IPS-15b (cell line): ENCODE measurements at regions not wholly inside any gene's neighbourhood (a gene's known extent, or its start where the extent isn't known, plus 50 kb on each side); places are given as distances from the start of the nearest gene placed in this dataset.

Source experiments
- H3K27me3 ChIP-seq: one replicate; pipeline ENCODE4 v1.6.1; 2013; ENCODE audit warnings: low read length; ENCODE audit not compliant: control insufficient read depth, insufficient read depth
- H3K36me3 ChIP-seq: one replicate; pipeline ENCODE4 v1.6.1; 2013; ENCODE audit warnings: low read length; ENCODE audit not compliant: control insufficient read depth, insufficient read depth
- H3K4me1 ChIP-seq: one replicate; pipeline ENCODE4 v1.6.1; 2013; ENCODE audit warnings: mild to moderate bottlenecking, low read length; ENCODE audit not compliant: control insufficient read depth, insufficient read depth
- H3K4me3 ChIP-seq: one replicate; pipeline ENCODE4 v1.5.1; 2013; ENCODE audit warnings: low read depth, low read length
- H3K9ac ChIP-seq: one replicate; pipeline ENCODE4 v1.6.1; 2013; ENCODE audit warnings: low read depth, mild to moderate bottlenecking, low read length
- H3K9me3 ChIP-seq: one replicate; pipeline ENCODE4 v1.6.1; 2013; ENCODE audit warnings: mild to moderate bottlenecking, low read length; ENCODE audit not compliant: control insufficient read depth, insufficient read depth

- H3K4me1 ChIP-seq = no peaks in the 10 kb centered on the region
- no peak overlapping the region for H3K9ac ChIP-seq
- H3K27me3 ChIP-seq = no peaks in the 10 kb centered on the region
- H3K9me3 ChIP-seq = no peaks in the 10 kb centered on the region
- no peaks in the 10 kb centered on the region for H3K36me3 ChIP-seq
- H3K4me3 ChIP-seq = no peak overlapping the region
Observed at GRCh38 chr6:135637701-135638100, 140.2 kb upstream of the AHI1 start.

GRCh38 chr6:135638108-135638507, 140.6 kb upstream of the AHI1 start:
- Histone ChIP-seq H3K27me3 (no peaks in the 10 kb centered on the region), H3K36me3 (no peaks in the 10 kb centered on the region), H3K4me3 (no peak overlapping the region), H3K9me3 (no peaks in the 10 kb centered on the region), H3K9ac (no peak overlapping the region), H3K4me1 (no peaks in the 10 kb centered on the region)

GRCh38 chr6:135640048-135640447, 142.5 kb upstream of the AHI1 start:
- Histone ChIP-seq H3K9ac (no peak overlapping the region), H3K4me3 (no peak overlapping the region), H3K4me1 (no peaks in the 10 kb centered on the region), H3K36me3 (no peaks in the 10 kb centered on the region), H3K9me3 (no peaks in the 10 kb centered on the region), H3K27me3 (no peaks in the 10 kb centered on the region)

- Histone ChIP-seq H3K9me3 (no peaks in the 10 kb centered on the region), H3K27me3 (no peaks in the 10 kb centered on the region), H3K4me1 (no peaks in the 10 kb centered on the region), H3K36me3 (no peaks in the 10 kb centered on the region), H3K4me3 (no peak overlapping the region), H3K9ac (no peak overlapping the region)
Observed at GRCh38 chr6:135640449-135641111, 143.0 kb upstream of the AHI1 start.

GRCh38 chr6:135642912-135643311, 145.4 kb upstream of the AHI1 start:
- Histone ChIP-seq H3K36me3 (no peaks in the 10 kb centered on the region), H3K4me1 (no peaks in the 10 kb centered on the region), H3K9ac (no peak overlapping the region), H3K27me3 (no peaks in the 10 kb centered on the region), H3K4me3 (no peak overlapping the region), H3K9me3 (no peaks in the 10 kb centered on the region)

- Histone ChIP-seq H3K4me1 (no peaks in the 10 kb centered on the region), H3K4me3 (no peak overlapping the region), H3K36me3 (no peaks in the 10 kb centered on the region), H3K27me3 (no peaks in the 10 kb centered on the region), H3K9ac (no peak overlapping the region), H3K9me3 (no peaks in the 10 kb centered on the region)
Observed at GRCh38 chr6:135644394-135644793, 146.9 kb upstream of the AHI1 start.

GRCh38 chr6:135647521-135647920, 150.0 kb upstream of the AHI1 start:
- Histone ChIP-seq H3K9ac (no peak overlapping the region), H3K27me3 (no peaks in the 10 kb centered on the region), H3K4me1 (no peaks in the 10 kb centered on the region), H3K36me3 (no peaks in the 10 kb centered on the region), H3K9me3 (no peaks in the 10 kb centered on the region), H3K4me3 (no peak overlapping the region)

- no peaks in the 10 kb centered on the region for H3K9me3 ChIP-seq
- H3K4me1 ChIP-seq = no peaks in the 10 kb centered on the region
- H3K27me3 ChIP-seq = no peaks in the 10 kb centered on the region
- H3K4me3 ChIP-seq = no peak overlapping the region
- no peak overlapping the region for H3K9ac ChIP-seq
- H3K36me3 ChIP-seq = no peaks in the 10 kb centered on the region
Observed at GRCh38 chr6:135651964-135652755, 154.6 kb upstream of the AHI1 start.

GRCh38 chr6:135655055-135655454, 157.5 kb upstream of the AHI1 start:
- H3K9me3 ChIP-seq = no peaks in the 10 kb centered on the region
- no peaks in the 10 kb centered on the region for H3K4me1 ChIP-seq
- no peak overlapping the region for H3K9ac ChIP-seq
- no peak overlapping the region for H3K4me3 ChIP-seq
- H3K36me3 ChIP-seq = no peaks in the 10 kb centered on the region
- no peaks in the 10 kb centered on the region for H3K27me3 ChIP-seq

- Histone ChIP-seq H3K4me3 (no peak overlapping the region), H3K9ac (no peak overlapping the region), H3K27me3 (no peaks in the 10 kb centered on the region), H3K9me3 (no peaks in the 10 kb centered on the region), H3K36me3 (no peaks in the 10 kb centered on the region), H3K4me1 (no peaks in the 10 kb centered on the region)
Observed at GRCh38 chr6:135657207-135657606, 159.7 kb upstream of the AHI1 start.

GRCh38 chr6:135658481-135658880, 160.9 kb upstream of the AHI1 start:
- H3K4me3 ChIP-seq = no peak overlapping the region
- no peaks in the 10 kb centered on the region for H3K4me1 ChIP-seq
- no peaks in the 10 kb centered on the region for H3K9me3 ChIP-seq
- H3K36me3 ChIP-seq = no peaks in the 10 kb centered on the region
- H3K27me3 ChIP-seq = no peaks in the 10 kb centered on the region
- H3K9ac ChIP-seq = no peak overlapping the region

GRCh38 chr6:135658916-135659315, 161.4 kb upstream of the AHI1 start:
- Histone ChIP-seq H3K9me3 (no peaks in the 10 kb centered on the region), H3K4me1 (no peaks in the 10 kb centered on the region), H3K27me3 (no peaks in the 10 kb centered on the region), H3K4me3 (no peak overlapping the region), H3K36me3 (no peaks in the 10 kb centered on the region), H3K9ac (no peak overlapping the region)
